ENCODE measurements at regions not wholly inside any gene's neighbourhood (a gene's known extent, or its start where the extent isn't known, plus 50 kb on each side); places are given as distances from the start of the nearest gene placed in this dataset.

GRCh38 chr5:44943647-44944046 lies 134.9 kb downstream of the MRPS30 start (continued):
- TF ChIP-seq, protein P1, sequence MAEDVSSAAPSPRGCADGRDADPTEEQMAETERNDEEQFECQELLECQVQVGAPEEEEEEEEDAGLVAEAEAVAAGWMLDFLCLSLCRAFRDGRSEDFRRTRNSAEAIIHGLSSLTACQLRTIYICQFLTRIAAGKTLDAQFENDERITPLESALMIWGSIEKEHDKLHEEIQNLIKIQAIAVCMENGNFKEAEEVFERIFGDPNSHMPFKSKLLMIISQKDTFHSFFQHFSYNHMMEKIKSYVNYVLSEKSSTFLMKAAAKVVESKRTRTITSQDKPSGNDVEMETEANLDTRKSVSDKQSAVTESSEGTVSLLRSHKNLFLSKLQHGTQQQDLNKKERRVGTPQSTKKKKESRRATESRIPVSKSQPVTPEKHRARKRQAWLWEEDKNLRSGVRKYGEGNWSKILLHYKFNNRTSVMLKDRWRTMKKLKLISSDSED (CRISPR knock-in tag; IDR thresholded peaks at IDR 0.05) = no peak
- TF ChIP-seq SMC3 (IDR thresholded peaks at IDR 0.05; ENCODE audit: low read length) (no peak), KDM2A (CRISPR knock-in tag; IDR thresholded peaks at IDR 0.05; ENCODE audit: borderline replicate concordance, low read depth) (no peak)

DNA sequence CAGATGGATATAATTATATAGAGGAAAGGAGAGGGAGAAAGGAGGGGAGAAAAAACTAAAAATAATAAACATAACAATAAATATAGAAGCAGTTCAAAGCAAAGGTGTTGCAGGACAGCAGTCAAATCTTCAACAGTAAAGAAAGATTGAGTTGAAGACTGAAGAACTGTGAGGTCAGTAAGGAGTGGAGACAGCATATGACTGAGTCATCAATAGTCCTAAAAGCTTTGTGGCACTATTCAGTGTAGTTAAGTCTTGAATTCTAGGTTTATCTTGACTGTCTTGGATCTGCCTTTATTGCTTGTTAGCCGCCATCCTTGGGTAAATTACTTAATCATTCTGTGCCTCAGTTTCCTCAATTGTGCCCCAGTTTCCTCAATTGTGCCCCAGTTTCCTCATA lies 137.0 kb downstream of the MRPS30 start:
- ChIA-PET POLR2A (no interaction called here), CTCF (ENCODE audit: low intra/inter-chr PET ratio, low total read pairs) (no interaction called here)
- no peak for DNase-seq (ENCODE audit: low spot score)
- H3K79me2 ChIP-seq (ENCODE audit: insufficient read depth, low read length) = no peaks in the 10 kb centered on the region
- no peaks in the 10 kb centered on the region for H3K27me3 ChIP-seq (ENCODE audit: control insufficient read depth in 1 of 2, insufficient read depth in 2 of 2, low read length in 2 of 2)
- ATAC-seq = no peak
- no peaks in the 10 kb centered on the region for H3K9me3 ChIP-seq (ENCODE audit: low read length)
- H3K9ac ChIP-seq (ENCODE audit: insufficient read depth, low read depth, low read length) = no peak overlapping the region
- no TSS peak for BruUV-seq (replicated peaks)
- H4K20me1 ChIP-seq (ENCODE audit: insufficient read depth, low read length) = no peaks in the 10 kb centered on the region
- 0% methylated on average over 1 of the region's 1 CpG for WGBS (ENCODE audit: low lambda C conversion rate)
- FAIRE-seq = no peak
- intact Hi-C loops (cut with micrococcal nuclease; ENCODE audit: unreplicated experiment) (no loop called here), in situ Hi-C loops (cut with HindIII; ENCODE audit: extremely low pct_ligation_motif_present, low pct_unique_long_range_greater_than_20kb) (no loop called here)
- H3K27ac ChIP-seq (ENCODE audit: extremely low read length, insufficient read depth, low read length) = no peak overlapping the region
- H3K4me1 ChIP-seq (ENCODE audit: insufficient read depth, low read length) = no peaks in the 10 kb centered on the region
- no peak overlapping the region for H3K4me2 ChIP-seq (ENCODE audit: low read depth, low read length)
- no peak overlapping the region for H2AFZ ChIP-seq (ENCODE audit: low read length)
- H3K4me3 ChIP-seq (replicated peaks in 1 of 3; ENCODE audit: insufficient read depth in 1 of 3, low read depth in 2 of 3, low read length in 3 of 3) = no peak overlapping the region
- TF ChIP-seq CERS6 (CRISPR knock-in tag; IDR thresholded peaks at IDR 0.05) = no peak
- H3K36me3 ChIP-seq (replicated peaks in 1 of 2; ENCODE audit: control insufficient read depth in 1 of 2, insufficient read depth in 2 of 2, low read length in 2 of 2) = no peaks in the 10 kb centered on the region

GRCh38 chr5:44949687-44950086 lies 140.9 kb downstream of the MRPS30 start:
- WGBS (ENCODE audit: low lambda C conversion rate) = 12% methylated on average over 4 of the region's 4 CpGs
- no peaks in the 10 kb centered on the region for H4K20me1 ChIP-seq (ENCODE audit: insufficient read depth, low read length)
- no peak overlapping the region for H3K4me2 ChIP-seq (ENCODE audit: low read depth, low read length)
- H3K9me3 ChIP-seq (ENCODE audit: low read length) = no peaks in the 10 kb centered on the region
- no peaks in the 10 kb centered on the region for H3K4me1 ChIP-seq (ENCODE audit: insufficient read depth, low read length)
- intact Hi-C loops (cut with micrococcal nuclease; ENCODE audit: unreplicated experiment) = no loop called here
- no peak for FAIRE-seq
- DNase-seq (ENCODE audit: low spot score) = no peak
- H3K36me3 ChIP-seq (replicated peaks in 1 of 2; ENCODE audit: control insufficient read depth in 1 of 2, insufficient read depth in 2 of 2, low read length in 2 of 2) = no peaks in the 10 kb centered on the region
- H3K4me3 ChIP-seq (replicated peaks in 1 of 3; ENCODE audit: insufficient read depth in 1 of 3, low read depth in 2 of 3, low read length in 3 of 3) = no peak overlapping the region
- POLR2A ChIA-PET = no interaction called here
- CTCF ChIA-PET (ENCODE audit: low intra/inter-chr PET ratio, low total read pairs) = no interaction called here
- H3K27me3 ChIP-seq (ENCODE audit: control insufficient read depth in 1 of 2, insufficient read depth in 2 of 2, low read length in 2 of 2) = no peaks in the 10 kb centered on the region
- H3K27ac ChIP-seq (ENCODE audit: extremely low read length, insufficient read depth, low read length) = no peak overlapping the region
- H3K9ac ChIP-seq (ENCODE audit: insufficient read depth, low read depth, low read length) = no peak overlapping the region
- in situ Hi-C loops (cut with HindIII; ENCODE audit: extremely low pct_ligation_motif_present, low pct_unique_long_range_greater_than_20kb) = no loop called here
- no peak for ATAC-seq
- H2AFZ ChIP-seq (ENCODE audit: low read length) = no peak overlapping the region
- BruUV-seq (replicated peaks) = no TSS peak
- no peaks in the 10 kb centered on the region for H3K79me2 ChIP-seq (ENCODE audit: insufficient read depth, low read length)
- TF ChIP-seq ZBTB44 (CRISPR knock-in tag; IDR thresholded peaks at IDR 0.05) (no peak), ZNF33A (CRISPR knock-in tag; IDR thresholded peaks at IDR 0.05; ENCODE audit: borderline replicate concordance) (no peak), ZBTB7A (CRISPR knock-in tag; IDR thresholded peaks at IDR 0.05) (no peak), TBX3 (IDR thresholded peaks at IDR 0.05; ENCODE audit: borderline replicate concordance) (no peak), ZFP36L2 (CRISPR knock-in tag; IDR thresholded peaks at IDR 0.05) (no peak), RARA (CRISPR knock-in tag; IDR thresholded peaks at IDR 0.05) (no peak)
- TF ChIP-seq, protein P2, sequence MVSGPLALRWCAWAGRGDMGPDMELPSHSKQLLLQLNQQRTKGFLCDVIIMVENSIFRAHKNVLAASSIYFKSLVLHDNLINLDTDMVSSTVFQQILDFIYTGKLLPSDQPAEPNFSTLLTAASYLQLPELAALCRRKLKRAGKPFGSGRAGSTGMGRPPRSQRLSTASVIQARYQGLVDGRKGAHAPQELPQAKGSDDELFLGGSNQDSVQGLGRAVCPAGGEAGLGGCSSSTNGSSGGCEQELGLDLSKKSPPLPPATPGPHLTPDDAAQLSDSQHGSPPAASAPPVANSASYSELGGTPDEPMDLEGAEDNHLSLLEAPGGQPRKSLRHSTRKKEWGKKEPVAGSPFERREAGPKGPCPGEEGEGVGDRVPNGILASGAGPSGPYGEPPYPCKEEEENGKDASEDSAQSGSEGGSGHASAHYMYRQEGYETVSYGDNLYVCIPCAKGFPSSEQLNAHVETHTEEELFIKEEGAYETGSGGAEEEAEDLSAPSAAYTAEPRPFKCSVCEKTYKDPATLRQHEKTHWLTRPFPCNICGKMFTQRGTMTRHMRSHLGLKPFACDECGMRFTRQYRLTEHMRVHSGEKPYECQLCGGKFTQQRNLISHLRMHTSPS (CRISPR knock-in tag; IDR thresholded peaks at IDR 0.05; ENCODE audit: low read depth) = no peak
